Muscle layer of colon (tissue), 2 donors: ENCODE measurements at regions not wholly inside any gene's neighbourhood (a gene's known extent, or its start where the extent isn't known, plus 50 kb on each side); places are given as distances from the start of the nearest gene placed in this dataset.
"Not testable (repeated sequence)": the region's sequence is repeated elsewhere in the genome, so short reads cannot be mapped to it uniquely, and the experiment has no call there.

ENCODE experiments used
- H3K27ac ChIP-seq: one replicate; pipeline ENCODE4 v1.7.0; 2013; ENCODE audit warnings: low read depth, mild to moderate bottlenecking, low read length, moderate library complexity
- H3K27me3 ChIP-seq, 2 donors: one replicate each; pipeline ENCODE4 v1.7.0; 2013; ENCODE audit warnings: low read length in 2 of 2, mild to moderate bottlenecking in 2 of 2; ENCODE audit not compliant: insufficient read depth in 2 of 2, control insufficient read depth in 1 of 2
- H3K36me3 ChIP-seq: one replicate; pipeline ENCODE4 v1.7.0; 2013; ENCODE audit warnings: mild to moderate bottlenecking, low read length; ENCODE audit not compliant: insufficient read depth
- H3K4me1 ChIP-seq: one replicate; pipeline ENCODE4 v1.7.0; 2013; ENCODE audit warnings: mild to moderate bottlenecking, low read length; ENCODE audit not compliant: insufficient read depth
- H3K4me3 ChIP-seq, 2 donors: one replicate each; pipeline ENCODE4 v1.7.0; 2013; ENCODE audit warnings: low read length in 2 of 2, low read depth in 1 of 2, mild to moderate bottlenecking in 1 of 2, moderate library complexity in 1 of 2
- H3K9ac ChIP-seq: one replicate; pipeline ENCODE4 v1.7.0; 2013; ENCODE audit warnings: low read length
- H3K9me3 ChIP-seq: one replicate; pipeline ENCODE4 v1.7.0; 2013; ENCODE audit warnings: mild to moderate bottlenecking, low read length
- donor health status: abdominal sarcoma.
- donor health status: Adenocarcinoma of cecum.

- H3K9ac ChIP-seq, result no peak overlapping the region
- no peak overlapping the region for H3K4me3 ChIP-seq
- H3K36me3 ChIP-seq, result no peaks in the 10 kb centered on the region
- no peaks in the 10 kb centered on the region for H3K27me3 ChIP-seq
- no peak overlapping the region for H3K27ac ChIP-seq
- no peaks in the 10 kb centered on the region for H3K4me1 ChIP-seq
- H3K9me3 ChIP-seq, result no peaks in the 10 kb centered on the region
Observed at GRCh38 chr10:9172276-9172675, 1117.8 kb downstream of the GATA3 start.

GRCh38 chr10:9175200-9175599 lies 1120.7 kb downstream of the GATA3 start:
- Histone ChIP-seq H3K9ac (no peak overlapping the region), H3K27me3 (no peaks in the 10 kb centered on the region), H3K9me3 (no peaks in the 10 kb centered on the region), H3K4me1 (no peaks in the 10 kb centered on the region), H3K27ac (no peak overlapping the region), H3K4me3 (no peak overlapping the region), H3K36me3 (no peaks in the 10 kb centered on the region)

- not testable (repeated sequence) for H3K4me1 ChIP-seq, H3K9ac ChIP-seq, H3K27ac ChIP-seq, H3K27me3 ChIP-seq, H3K36me3 ChIP-seq, H3K4me3 ChIP-seq, H3K9me3 ChIP-seq
Observed at GRCh38 chr10:9183197-9183880, 1128.9 kb downstream of the GATA3 start.

GRCh38 chr10:9188022-9188810 lies 1133.7 kb downstream of the GATA3 start:
- Histone ChIP-seq H3K9ac (no peak overlapping the region), H3K4me3 (no peak overlapping the region), H3K9me3 (no peaks in the 10 kb centered on the region), H3K27ac (no peak overlapping the region), H3K4me1 (no peaks in the 10 kb centered on the region), H3K27me3 (no peaks in the 10 kb centered on the region), H3K36me3 (no peaks in the 10 kb centered on the region)

GRCh38 chr10:9189448-9189847 lies 1135.0 kb downstream of the GATA3 start:
- Histone ChIP-seq H3K27ac (no peak overlapping the region), H3K4me1 (no peaks in the 10 kb centered on the region), H3K9me3 (no peaks in the 10 kb centered on the region), H3K9ac (no peak overlapping the region), H3K36me3 (no peaks in the 10 kb centered on the region), H3K4me3 (no peak overlapping the region), H3K27me3 (no peaks in the 10 kb centered on the region)

GRCh38 chr10:9193120-9193519 lies 1138.6 kb downstream of the GATA3 start:
- no peak overlapping the region for H3K27ac ChIP-seq
- H3K36me3 ChIP-seq, result no peaks in the 10 kb centered on the region
- no peaks in the 10 kb centered on the region for H3K4me1 ChIP-seq
- no peaks in the 10 kb centered on the region for H3K27me3 ChIP-seq
- no peak overlapping the region for H3K4me3 ChIP-seq
- no peak overlapping the region for H3K9ac ChIP-seq
- no peaks in the 10 kb centered on the region for H3K9me3 ChIP-seq

GRCh38 chr10:9195385-9195784 lies 1140.9 kb downstream of the GATA3 start:
- H3K4me1 ChIP-seq, result no peaks in the 10 kb centered on the region
- no peaks in the 10 kb centered on the region for H3K36me3 ChIP-seq
- H3K9ac ChIP-seq, result no peak overlapping the region
- H3K27me3 ChIP-seq, result no peaks in the 10 kb centered on the region
- no peak overlapping the region for H3K27ac ChIP-seq
- no peaks in the 10 kb centered on the region for H3K9me3 ChIP-seq
- H3K4me3 ChIP-seq, result no peak overlapping the region

GRCh38 chr10:9198611-9199010 lies 1144.1 kb downstream of the GATA3 start:
- no peaks in the 10 kb centered on the region for H3K9me3 ChIP-seq
- H3K27ac ChIP-seq, result no peak overlapping the region
- no peaks in the 10 kb centered on the region for H3K27me3 ChIP-seq
- no peak overlapping the region for H3K9ac ChIP-seq
- H3K4me3 ChIP-seq, result no peak overlapping the region
- H3K4me1 ChIP-seq, result no peaks in the 10 kb centered on the region
- H3K36me3 ChIP-seq, result no peaks in the 10 kb centered on the region

GRCh38 chr10:9205558-9205957 lies 1151.1 kb downstream of the GATA3 start:
- Histone ChIP-seq H3K36me3 (no peaks in the 10 kb centered on the region), H3K27me3 (no peaks in the 10 kb centered on the region), H3K4me1 (no peaks in the 10 kb centered on the region), H3K9me3 (no peaks in the 10 kb centered on the region), H3K27ac (no peak overlapping the region), H3K9ac (no peak overlapping the region), H3K4me3 (no peak overlapping the region)

- H3K4me3 ChIP-seq, result no peak overlapping the region
- no peaks in the 10 kb centered on the region for H3K9me3 ChIP-seq
- no peak overlapping the region for H3K27ac ChIP-seq
- no peak overlapping the region for H3K9ac ChIP-seq
- H3K36me3 ChIP-seq, result no peaks in the 10 kb centered on the region
- no peaks in the 10 kb centered on the region for H3K27me3 ChIP-seq
- H3K4me1 ChIP-seq, result no peaks in the 10 kb centered on the region
Observed at GRCh38 chr10:9209105-9209798, 1154.8 kb downstream of the GATA3 start.

GRCh38 chr10:9211228-9211627 lies 1156.7 kb downstream of the GATA3 start:
- Histone ChIP-seq H3K9ac (no peak overlapping the region), H3K4me1 (no peaks in the 10 kb centered on the region), H3K9me3 (no peaks in the 10 kb centered on the region), H3K27ac (no peak overlapping the region), H3K4me3 (no peak overlapping the region), H3K27me3 (no peaks in the 10 kb centered on the region), H3K36me3 (no peaks in the 10 kb centered on the region)
